CD14-positive monocyte (primary cell): ENCODE measurements at regions not wholly inside any gene's neighbourhood (a gene's known extent, or its start where the extent isn't known, plus 50 kb on each side); places are given as distances from the start of the nearest gene placed in this dataset.

Source experiments
- DNase-seq, 3 donors: peaks; one replicate each; pipeline ENCODE4 v3.0.0-alpha.2; 2011 to 2022
- H2AFZ ChIP-seq: 2 replicates; pipeline ENCODE4 v1.6.0; 2012; ENCODE audit warnings: mild to moderate bottlenecking, low read depth, low read length, inconsistent platforms; ENCODE audit not compliant: insufficient read depth, poor library complexity, severe bottlenecking
- H3K27ac ChIP-seq, 2 donors: 1 replicate in 1 of 2; 2 replicates in 1 of 2; pipeline ENCODE4 v1.5.1; 2012 to 2013; ENCODE audit warnings: low read length in 2 of 2, control low read depth in 1 of 2, inconsistent platforms in 1 of 2, low read depth in 1 of 2, mild to moderate bottlenecking in 1 of 2
- H3K27me3 ChIP-seq, 2 donors: one replicate each; pipeline versions ENCODE4 v1.6.0 to v1.6.1; 2011 to 2013; ENCODE audit warnings: low read length in 2 of 2; ENCODE audit not compliant: control insufficient read depth in 2 of 2, insufficient read depth in 2 of 2
- H3K36me3 ChIP-seq, 2 donors: replicated peaks in 1 of 2; 1 replicate in 1 of 2; 2 replicates in 1 of 2; pipeline versions ENCODE4 v1.5.1 to v1.6.1; 2012 to 2013; ENCODE audit warnings: low read length in 2 of 2, control low read depth in 1 of 2, inconsistent platforms in 1 of 2, mild to moderate bottlenecking in 1 of 2; ENCODE audit not compliant: insufficient read depth in 2 of 2, control insufficient read depth in 1 of 2
- H3K4me1 ChIP-seq, 2 donors: 1 replicate in 1 of 2; 2 replicates in 1 of 2; pipeline versions ENCODE4 v1.5.1 to v1.6.1; 2012 to 2013; ENCODE audit warnings: low read length in 2 of 2, control low read depth in 1 of 2, inconsistent platforms in 1 of 2, mild to moderate bottlenecking in 1 of 2, moderate library complexity in 1 of 2; ENCODE audit not compliant: insufficient read depth in 2 of 2, control insufficient read depth in 1 of 2
- H3K4me2 ChIP-seq: replicated peaks from 2 replicates; pipeline ENCODE3; 2012; ENCODE audit warnings: low read length, moderate library complexity, mild to moderate bottlenecking; ENCODE audit not compliant: poor library complexity, severe bottlenecking; ENCODE audit errors: extremely low read depth
- H3K4me3 ChIP-seq, 3 experiments: fragments of 200-600 bp in 1 of 3; sonication (generic) in 1 of 3; replicated peaks in 1 of 3; 1 replicate in 2 of 3; 2 replicates in 1 of 3; pipeline ENCODE4 v1.5.1; 2011 to 2013; ENCODE audit warnings: low read length in 3 of 3, mild to moderate bottlenecking in 3 of 3, control low read depth in 2 of 3, low read depth in 2 of 3, inconsistent platforms in 1 of 3, moderate library complexity in 1 of 3
- H3K79me2 ChIP-seq: 2 replicates; pipeline ENCODE4 v1.6.0; 2012; ENCODE audit warnings: mild to moderate bottlenecking, control low read depth, inconsistent platforms, low read length, moderate library complexity; ENCODE audit not compliant: insufficient read depth
- H3K9ac ChIP-seq: 2 replicates; pipeline ENCODE4 v1.6.0; 2017; ENCODE audit warnings: low read length, mild to moderate bottlenecking; ENCODE audit not compliant: insufficient read depth, poor library complexity, severe bottlenecking
- H3K9me3 ChIP-seq, 2 donors: replicated peaks in 1 of 2; 1 replicate in 1 of 2; 2 replicates in 1 of 2; pipeline versions ENCODE4 v1.5.1 to v1.6.1; 2012 to 2013; ENCODE audit warnings: low read length in 2 of 2, control low read depth in 1 of 2; ENCODE audit not compliant: control insufficient read depth in 1 of 2, insufficient read depth in 1 of 2
- H4K20me1 ChIP-seq: 2 replicates; pipeline ENCODE4 v1.6.0; 2012; ENCODE audit warnings: mild to moderate bottlenecking, low read length, control low read depth, moderate library complexity; ENCODE audit not compliant: insufficient read depth
- H3K27ac Mint-ChIP-seq, 7 donors: one replicate each; pipeline ENCODE4 v1.8.0; 2020; ENCODE audit warnings: mild to moderate bottlenecking in 7 of 7, mixed read lengths in 7 of 7, moderate library complexity in 6 of 7, inconsistent platforms in 2 of 7
- H3K27me3 Mint-ChIP-seq, 3 donors: one replicate each; pipeline ENCODE4 v1.8.0; 2021 to 2022; ENCODE audit warnings: low read depth in 3 of 3, mild to moderate bottlenecking in 3 of 3, mixed read lengths in 3 of 3, moderate library complexity in 3 of 3, inconsistent platforms in 1 of 3
- H3K36me3 Mint-ChIP-seq, 2 donors: one replicate each; pipeline ENCODE4 v1.8.0; 2020; ENCODE audit warnings: mixed read lengths in 2 of 2, inconsistent platforms in 1 of 2, mild to moderate bottlenecking in 1 of 2
- H3K4me1 Mint-ChIP-seq: one replicate; pipeline ENCODE4 v1.8.0; 2020; ENCODE audit warnings: mild to moderate bottlenecking, mixed read lengths
- H3K4me3 Mint-ChIP-seq, 2 donors: one replicate each; pipeline ENCODE4 v1.8.0; 2020; ENCODE audit warnings: mild to moderate bottlenecking in 2 of 2, mixed read lengths in 2 of 2, moderate library complexity in 1 of 2
- H3K9me3 Mint-ChIP-seq, 7 donors: one replicate each; pipeline ENCODE4 v1.8.0; 2020 to 2022; ENCODE audit warnings: mixed read lengths in 7 of 7, mild to moderate bottlenecking in 6 of 7, moderate library complexity in 6 of 7, inconsistent platforms in 2 of 7
- WGBS: methylation state at CpG from one replicate; pipeline ENCODE4 v1.1.5; 2013; ENCODE audit warnings: missing lambda C conversion rate; ENCODE audit not compliant: insufficient coverage; 5-methylcytosine and 5-hydroxymethylcytosine counted together
- intact Hi-C, 2 donors: fragments of 100-400 bp; cut with micrococcal nuclease; formaldehyde crosslinking; loops; one replicate each; pipeline versions ENCODE4 v1.15.0 to v1.15.1; 2023
- TF ChIP-seq, protein P1 (sequence below): fragments of 200-600 bp; IDR thresholded peaks from one replicate; pipeline ENCODE4 v1.8.0; 2022; ENCODE audit warnings: antibody characterized with exemption, mild to moderate bottlenecking

DNA sequence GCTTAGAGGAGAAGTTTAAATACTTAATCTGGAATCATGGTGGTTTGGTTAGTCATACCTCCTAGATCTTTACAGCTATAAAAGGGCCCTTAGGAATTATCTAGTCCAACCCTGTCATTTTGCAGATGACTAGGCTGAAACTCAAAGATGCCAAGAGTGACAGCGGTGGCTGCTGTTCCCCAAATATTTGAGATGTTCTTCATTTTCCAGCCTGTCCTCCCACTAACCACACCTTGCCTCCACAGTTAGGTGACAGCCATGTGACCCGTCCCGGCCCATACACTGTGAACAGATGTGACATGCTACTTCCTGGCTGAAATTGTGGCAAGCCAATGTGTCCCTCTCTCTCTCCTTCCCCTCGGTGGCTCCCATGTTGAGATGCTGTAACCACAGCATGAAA lies 225.5 kb upstream of the IPO5 start:
- H2AFZ ChIP-seq, result no peak overlapping the region
- no peak overlapping the region for H3K9ac ChIP-seq
- no peaks in the 10 kb centered on the region for H3K36me3 ChIP-seq
- no peaks in the 10 kb centered on the region for H3K27me3 ChIP-seq
- H3K27me3 Mint-ChIP-seq, result peaks cover 0 to 3% (median 3%) of the 10 kb centered on the region in 3 donors
- no peak overlapping the region for H3K4me3 ChIP-seq
- no peak overlapping the region for H3K4me2 ChIP-seq
- H3K4me1 Mint-ChIP-seq, result no peaks in the 10 kb centered on the region
- no peak overlapping the region for H3K27ac Mint-ChIP-seq
- no peaks in the 10 kb centered on the region for H3K4me1 ChIP-seq
- 94% methylated on average over 4 of the region's 4 CpGs for WGBS
- intact Hi-C loops, result no loop called here
- no peaks in the 10 kb centered on the region for H3K36me3 Mint-ChIP-seq
- peaks cover 22 to 28% of the 10 kb centered on the region in 2 donors for H3K9me3 ChIP-seq
- H3K79me2 ChIP-seq, result no peaks in the 10 kb centered on the region
- H4K20me1 ChIP-seq, result no peaks in the 10 kb centered on the region
- no peak overlapping the region for H3K4me3 Mint-ChIP-seq
- H3K9me3 Mint-ChIP-seq, result peaks cover 10 to 29% (median 16%) of the 10 kb centered on the region in 7 donors
- no peak for DNase-seq
- H3K27ac ChIP-seq, result no peak overlapping the region
- TF ChIP-seq, protein P1, sequence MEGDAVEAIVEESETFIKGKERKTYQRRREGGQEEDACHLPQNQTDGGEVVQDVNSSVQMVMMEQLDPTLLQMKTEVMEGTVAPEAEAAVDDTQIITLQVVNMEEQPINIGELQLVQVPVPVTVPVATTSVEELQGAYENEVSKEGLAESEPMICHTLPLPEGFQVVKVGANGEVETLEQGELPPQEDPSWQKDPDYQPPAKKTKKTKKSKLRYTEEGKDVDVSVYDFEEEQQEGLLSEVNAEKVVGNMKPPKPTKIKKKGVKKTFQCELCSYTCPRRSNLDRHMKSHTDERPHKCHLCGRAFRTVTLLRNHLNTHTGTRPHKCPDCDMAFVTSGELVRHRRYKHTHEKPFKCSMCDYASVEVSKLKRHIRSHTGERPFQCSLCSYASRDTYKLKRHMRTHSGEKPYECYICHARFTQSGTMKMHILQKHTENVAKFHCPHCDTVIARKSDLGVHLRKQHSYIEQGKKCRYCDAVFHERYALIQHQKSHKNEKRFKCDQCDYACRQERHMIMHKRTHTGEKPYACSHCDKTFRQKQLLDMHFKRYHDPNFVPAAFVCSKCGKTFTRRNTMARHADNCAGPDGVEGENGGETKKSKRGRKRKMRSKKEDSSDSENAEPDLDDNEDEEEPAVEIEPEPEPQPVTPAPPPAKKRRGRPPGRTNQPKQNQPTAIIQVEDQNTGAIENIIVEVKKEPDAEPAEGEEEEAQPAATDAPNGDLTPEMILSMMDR, result no peak

DNA sequence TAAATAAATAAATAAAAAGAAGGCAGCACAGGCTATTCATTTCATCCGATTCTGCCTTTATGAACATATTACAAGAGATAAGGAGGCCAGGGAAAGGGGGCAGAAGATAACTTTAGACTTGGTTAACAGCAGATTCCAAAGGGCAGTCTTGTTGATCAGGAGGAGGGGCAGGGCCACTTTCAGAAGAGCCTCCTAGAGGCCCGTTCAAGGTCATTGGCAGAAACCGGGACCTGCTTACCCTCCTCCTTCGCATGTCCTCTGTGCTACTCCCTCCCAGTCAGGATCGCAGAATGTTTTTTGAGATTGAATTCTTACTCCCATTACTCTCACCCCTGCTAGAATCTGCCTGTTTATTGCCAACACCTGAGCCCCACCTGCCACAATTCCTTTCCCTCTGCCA lies 217.0 kb upstream of the IPO5 start:
- no peaks in the 10 kb centered on the region for H3K79me2 ChIP-seq
- no peak overlapping the region for H3K9ac ChIP-seq
- no peaks in the 10 kb centered on the region for H3K27me3 ChIP-seq
- Mint-ChIP-seq H3K27me3 (peaks cover 1 to 2% (median 1%) of the 10 kb centered on the region in 3 donors), H3K9me3 (peaks cover 0 to 12% (median 3%) of the 10 kb centered on the region in 7 donors), H3K27ac (no peak overlapping the region), H3K36me3 (no peaks in the 10 kb centered on the region), H3K4me3 (no peak overlapping the region), H3K4me1 (no peaks in the 10 kb centered on the region)
- H3K36me3 ChIP-seq, result no peaks in the 10 kb centered on the region
- intact Hi-C loops, result no loop called here
- no peaks in the 10 kb centered on the region for H3K9me3 ChIP-seq
- no peak overlapping the region for H3K27ac ChIP-seq
- TF ChIP-seq, protein P1, result no peak
- H3K4me3 ChIP-seq, result no peak overlapping the region
- 95% methylated on average over 3 of the region's 5 CpGs for WGBS
- H2AFZ ChIP-seq, result no peak overlapping the region
- H4K20me1 ChIP-seq, result no peaks in the 10 kb centered on the region
- no peak overlapping the region for H3K4me2 ChIP-seq
- DNase-seq, result no peak
- no peaks in the 10 kb centered on the region for H3K4me1 ChIP-seq
